Neural cell (in vitro differentiated cells): ENCODE measurements at regions not wholly inside any gene's neighbourhood (a gene's known extent, or its start where the extent isn't known, plus 50 kb on each side); places are given as distances from the start of the nearest gene placed in this dataset.
A peak's percentile ranks its signal among the peaks of the same experiment; 100 is the strongest.

ENCODE experiments used
- H2AFZ ChIP-seq: fragments of 200-600, 300-800 bp; sonication (generic), shearing (Covaris generic); 2 replicates; pipeline ENCODE4 v1.6.0; 2014; ENCODE audit warnings: low read depth, mild to moderate bottlenecking, antibody characterized with exemption, low read length, moderate library complexity
- H3F3A ChIP-seq: fragments of 200-600 bp; shearing (Covaris generic); 2 replicates; pipeline ENCODE4 v1.6.1; 2016; ENCODE audit warnings: mild to moderate bottlenecking, moderate library complexity, mixed read lengths, antibody characterized with exemption, low read length; ENCODE audit not compliant: insufficient read depth, poor library complexity, severe bottlenecking
- H3K27ac ChIP-seq: fragments of 200-600, 300-800 bp; sonication (generic), shearing (Covaris generic); 2 replicates; pipeline ENCODE4 v1.5.1; 2014; ENCODE audit warnings: mild to moderate bottlenecking, low read length, moderate library complexity
- H3K27me3 ChIP-seq: fragments of 300-800, 200-600 bp; sonication (generic), shearing (Covaris generic); 2 replicates; pipeline ENCODE4 v1.6.0; 2014; ENCODE audit warnings: mild to moderate bottlenecking, low read depth, low read length, moderate library complexity; ENCODE audit not compliant: insufficient read depth
- H3K36me3 ChIP-seq: fragments of 300-800, 200-600 bp; sonication (generic), shearing (Covaris generic); 2 replicates; pipeline ENCODE4 v1.5.1; 2014; ENCODE audit warnings: mild to moderate bottlenecking, antibody characterized with exemption, low read length, moderate library complexity; ENCODE audit not compliant: insufficient read depth
- H3K4me2 ChIP-seq: fragments of 300-800, 200-600 bp; sonication (generic), shearing (Covaris generic); 2 replicates; pipeline ENCODE4 v1.6.0; 2014; ENCODE audit warnings: mild to moderate bottlenecking, low read length
- H3K4me3 ChIP-seq: fragments of 300-800, 200-600 bp; sonication (generic), shearing (Covaris generic); 2 replicates; pipeline ENCODE4 v1.5.1; 2014; ENCODE audit warnings: mild to moderate bottlenecking, low read length, moderate library complexity
- H3K79me2 ChIP-seq: fragments of 200-600 bp; shearing (Covaris generic); replicated peaks from 2 replicates; pipeline ENCODE4 v1.6.0; 2014; ENCODE audit warnings: mild to moderate bottlenecking, low read length, moderate library complexity; ENCODE audit not compliant: insufficient read depth
- H3K9ac ChIP-seq: fragments of 300-800, 200-600 bp; sonication (generic), shearing (Covaris generic); 2 replicates; pipeline ENCODE4 v1.6.1; 2016; ENCODE audit warnings: mild to moderate bottlenecking, low read length, mixed read lengths
- H3K9me2 ChIP-seq: fragments of 200-600 bp; shearing (Covaris generic); 2 replicates; pipeline ENCODE4 v1.6.1; 2016; ENCODE audit warnings: mild to moderate bottlenecking, low read length, mixed read lengths; ENCODE audit not compliant: insufficient read depth
- H3K9me3 ChIP-seq: fragments of 200-600, 300-800 bp; sonication (generic), shearing (Covaris generic); 2 replicates; pipeline ENCODE4 v1.6.1; 2016; ENCODE audit warnings: mild to moderate bottlenecking, mixed run types, low read length, moderate library complexity, mixed read lengths
- H4K20me1 ChIP-seq: fragments of 200-600 bp; shearing (Covaris generic); 2 replicates; pipeline ENCODE4 v1.6.1; 2016; ENCODE audit warnings: mild to moderate bottlenecking, mixed run types; ENCODE audit not compliant: insufficient read depth
- EP300 ChIP-seq: fragments of 450-650 bp; conservative IDR thresholded peaks from 2 replicates; pipeline ENCODE4 v1.6.1; 2014; ENCODE audit warnings: antibody characterized with exemption, mild to moderate bottlenecking, moderate library complexity; ENCODE audit not compliant: poor library complexity, severe bottlenecking
- EZH2 ChIP-seq: fragments of 200-600, 300-800 bp; shearing (Covaris generic), sonication (generic); IDR thresholded peaks from 2 replicates; pipeline ENCODE4 v1.6.1; 2014; ENCODE audit warnings: antibody characterized with exemption, low read length, borderline replicate concordance, mild to moderate bottlenecking; ENCODE audit not compliant: insufficient read depth, poor library complexity, severe bottlenecking
- MXI1 ChIP-seq: fragments of 450-650 bp; conservative IDR thresholded peaks from 2 replicates; pipeline ENCODE4 v1.6.1; 2014; ENCODE audit warnings: antibody characterized with exemption, mild to moderate bottlenecking; ENCODE audit not compliant: poor library complexity, severe bottlenecking
- POLR2AphosphoS5 ChIP-seq: IDR thresholded peaks from 2 replicates; pipeline ENCODE4 v1.6.1; 2012
- RAD21 ChIP-seq: fragments of 450-650 bp; conservative IDR thresholded peaks from 2 replicates; pipeline ENCODE4 v1.6.1; 2014; ENCODE audit warnings: antibody characterized with exemption, mild to moderate bottlenecking, moderate library complexity
- TAF1 ChIP-seq: IDR thresholded peaks from 2 replicates; pipeline ENCODE4 v1.6.1; 2012; ENCODE audit warnings: low read depth
- TF ChIP-seq, protein P1 (sequence below): fragments of 450-650 bp; IDR thresholded peaks from 2 replicates; pipeline ENCODE4 v1.5.1; 2014; ENCODE audit warnings: antibody characterized with exemption, mild to moderate bottlenecking, moderate library complexity; ENCODE audit not compliant: poor library complexity, severe bottlenecking

- H4K20me1 ChIP-seq = no peaks in the 10 kb centered on the region
- H3K79me2 ChIP-seq = no peaks in the 10 kb centered on the region
- no peaks in the 10 kb centered on the region for H3F3A ChIP-seq
- H2AFZ ChIP-seq = no peak overlapping the region
- H3K9me3 ChIP-seq = no peaks in the 10 kb centered on the region
- H3K9ac ChIP-seq = no peak overlapping the region
- TF ChIP-seq EP300 (no peak), POLR2AphosphoS5 (no peak)
- TF ChIP-seq, protein P1, sequence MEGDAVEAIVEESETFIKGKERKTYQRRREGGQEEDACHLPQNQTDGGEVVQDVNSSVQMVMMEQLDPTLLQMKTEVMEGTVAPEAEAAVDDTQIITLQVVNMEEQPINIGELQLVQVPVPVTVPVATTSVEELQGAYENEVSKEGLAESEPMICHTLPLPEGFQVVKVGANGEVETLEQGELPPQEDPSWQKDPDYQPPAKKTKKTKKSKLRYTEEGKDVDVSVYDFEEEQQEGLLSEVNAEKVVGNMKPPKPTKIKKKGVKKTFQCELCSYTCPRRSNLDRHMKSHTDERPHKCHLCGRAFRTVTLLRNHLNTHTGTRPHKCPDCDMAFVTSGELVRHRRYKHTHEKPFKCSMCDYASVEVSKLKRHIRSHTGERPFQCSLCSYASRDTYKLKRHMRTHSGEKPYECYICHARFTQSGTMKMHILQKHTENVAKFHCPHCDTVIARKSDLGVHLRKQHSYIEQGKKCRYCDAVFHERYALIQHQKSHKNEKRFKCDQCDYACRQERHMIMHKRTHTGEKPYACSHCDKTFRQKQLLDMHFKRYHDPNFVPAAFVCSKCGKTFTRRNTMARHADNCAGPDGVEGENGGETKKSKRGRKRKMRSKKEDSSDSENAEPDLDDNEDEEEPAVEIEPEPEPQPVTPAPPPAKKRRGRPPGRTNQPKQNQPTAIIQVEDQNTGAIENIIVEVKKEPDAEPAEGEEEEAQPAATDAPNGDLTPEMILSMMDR = no peak
- H3K9me2 ChIP-seq = no peaks in the 10 kb centered on the region
- no peak overlapping the region for H3K4me2 ChIP-seq
- no peaks in the 10 kb centered on the region for H3K36me3 ChIP-seq
- no peak overlapping the region for H3K27ac ChIP-seq
- H3K4me3 ChIP-seq = no peak overlapping the region
- no peaks in the 10 kb centered on the region for H3K27me3 ChIP-seq
Observed at GRCh38 chr16:18047761-18048160, 288.8 kb downstream of the NPIPA8 start.

DNA sequence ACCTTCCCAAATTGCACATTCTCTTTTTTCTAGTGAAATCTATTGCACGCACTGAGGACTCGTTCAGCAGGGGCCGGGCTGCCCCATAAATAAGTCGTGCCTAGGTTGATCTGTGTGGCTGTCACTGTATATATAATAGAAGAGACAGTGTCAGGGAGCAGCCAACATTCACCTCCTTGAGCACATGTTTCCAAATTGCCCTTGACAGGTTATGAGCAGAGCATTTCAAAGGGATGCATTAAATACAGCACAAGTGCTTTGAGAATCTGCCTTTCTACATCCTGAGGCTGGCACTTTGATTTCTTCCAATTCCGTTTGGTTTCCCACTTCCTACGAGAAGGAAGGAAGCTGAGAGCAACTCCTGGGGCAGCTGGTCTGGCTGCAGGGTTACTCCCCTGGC lies 291.2 kb downstream of the NPIPA8 start:
- Histone ChIP-seq H2AFZ (no peak overlapping the region), H3K9me3 (no peaks in the 10 kb centered on the region), H3K36me3 (no peaks in the 10 kb centered on the region), H3K9me2 (no peaks in the 10 kb centered on the region), H3K79me2 (no peaks in the 10 kb centered on the region), H3K9ac (no peak overlapping the region), H3K4me2 (no peak overlapping the region), H4K20me1 (no peaks in the 10 kb centered on the region), H3K4me3 (no peak overlapping the region), H3K27ac (peak overlapping the region; percentile 7), H3K27me3 (no peaks in the 10 kb centered on the region), H3F3A (no peaks in the 10 kb centered on the region)
- TF ChIP-seq POLR2AphosphoS5 = peak; percentile 47
- TF ChIP-seq, protein P1 = no peak
- TF ChIP-seq RAD21 = no peak
- TF ChIP-seq EP300 = peak; percentile 65
- TF ChIP-seq MXI1 = peak; percentile 43

- Histone ChIP-seq H3F3A (no peaks in the 10 kb centered on the region), H3K9me2 (no peaks in the 10 kb centered on the region), H3K27ac (no peak overlapping the region), H4K20me1 (no peaks in the 10 kb centered on the region), H3K27me3 (no peaks in the 10 kb centered on the region), H3K9me3 (no peaks in the 10 kb centered on the region), H3K4me3 (no peak overlapping the region), H2AFZ (no peak overlapping the region), H3K4me2 (no peak overlapping the region), H3K36me3 (no peaks in the 10 kb centered on the region), H3K79me2 (no peaks in the 10 kb centered on the region), H3K9ac (no peak overlapping the region)
- TF ChIP-seq TAF1 (no peak), RAD21 (no peak), EZH2 (no peak), EP300 (no peak)
Observed at GRCh38 chr16:18041864-18042834, 294.4 kb downstream of the NPIPA8 start.
